ENCODE measurements at regions not wholly inside any gene's neighbourhood (a gene's known extent, or its start where the extent isn't known, plus 50 kb on each side); places are given as distances from the start of the nearest gene placed in this dataset.

DNA sequence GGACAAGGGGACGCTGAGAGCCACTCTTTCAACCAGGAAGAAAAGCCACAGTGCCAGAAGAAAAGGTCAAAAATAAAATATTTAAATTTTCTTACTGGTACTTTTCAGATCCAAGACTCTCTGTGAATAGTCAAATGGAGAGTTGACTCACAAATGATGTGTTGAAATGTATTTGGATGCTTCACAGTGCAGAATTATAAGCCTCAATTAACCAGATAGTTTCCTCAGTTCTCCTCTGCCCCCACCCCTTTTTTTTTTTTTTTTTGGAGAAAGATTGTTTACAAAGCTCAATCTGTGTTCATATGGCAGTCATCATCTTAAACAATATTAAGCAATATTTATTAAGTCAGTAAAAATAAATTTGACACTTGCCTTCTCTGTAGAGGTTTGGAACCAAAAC lies 470.8 kb downstream of the FGF9 start:
- DNase-seq = no peak

DNA sequence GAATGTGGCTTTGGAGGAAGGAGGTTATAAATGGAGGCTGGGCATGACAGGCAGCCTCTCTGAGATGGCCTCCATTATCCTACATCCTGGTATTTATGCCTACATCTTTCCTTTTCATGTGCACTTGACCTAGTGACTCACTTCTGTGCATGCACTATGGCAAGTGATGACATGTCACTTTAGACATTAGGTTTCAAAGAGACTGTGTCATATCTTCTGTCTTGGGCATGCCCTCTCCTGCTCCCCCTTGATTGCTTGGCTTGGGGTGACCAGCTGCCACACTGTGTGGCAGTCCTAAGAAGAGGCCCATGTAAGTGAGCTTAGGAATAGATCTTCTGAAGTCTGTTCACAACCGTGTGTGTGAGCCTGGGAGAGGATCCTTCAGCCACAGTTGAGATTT lies 472.8 kb downstream of the FGF9 start:
- no peak for DNase-seq

- no peak for DNase-seq
Observed at GRCh38 chr13:22144806-22145205, 473.9 kb downstream of the FGF9 start.

DNA sequence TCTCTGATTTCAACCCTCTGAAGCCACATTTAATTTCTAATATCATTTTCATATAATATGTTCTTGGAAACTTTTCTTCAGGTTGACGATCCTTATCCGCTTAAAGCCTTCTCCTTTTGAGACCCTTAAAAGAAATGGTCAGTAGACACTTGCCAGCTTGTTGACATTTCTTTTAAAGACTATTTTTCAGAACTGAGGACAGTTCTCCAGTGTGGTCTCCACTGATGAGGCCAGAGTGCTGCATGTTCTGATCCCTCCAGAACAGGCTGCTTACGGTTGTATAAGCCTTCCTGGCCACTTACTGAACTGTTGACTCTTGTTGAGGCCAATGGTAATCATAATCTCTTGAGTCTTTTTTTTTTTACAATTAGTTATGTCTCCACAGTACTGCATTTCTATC lies 477.3 kb downstream of the FGF9 start:
- DNase-seq = no peak

DNA sequence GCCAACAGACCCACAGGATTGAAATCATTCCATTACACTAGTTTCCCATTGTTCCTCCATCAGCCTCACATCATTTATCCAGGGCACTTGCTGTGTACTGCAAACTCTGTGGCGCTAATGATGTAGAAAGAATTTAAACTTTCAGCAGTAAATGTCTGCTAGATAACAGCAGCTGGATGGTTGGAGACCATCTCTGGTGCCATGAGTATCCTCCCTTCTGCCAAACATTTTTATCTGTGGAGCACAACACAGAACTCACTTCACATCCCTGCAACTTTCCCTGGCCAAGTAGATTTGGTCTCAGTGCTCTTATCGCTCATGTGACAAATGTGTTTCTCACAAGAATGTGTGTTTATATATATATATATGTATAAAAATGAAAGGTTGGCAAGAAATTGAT lies 481.9 kb downstream of the FGF9 start:
- DNase-seq = no peak

- no peak for DNase-seq
Observed at GRCh38 chr13:22154041-22154440, 483.2 kb downstream of the FGF9 start.

DNA sequence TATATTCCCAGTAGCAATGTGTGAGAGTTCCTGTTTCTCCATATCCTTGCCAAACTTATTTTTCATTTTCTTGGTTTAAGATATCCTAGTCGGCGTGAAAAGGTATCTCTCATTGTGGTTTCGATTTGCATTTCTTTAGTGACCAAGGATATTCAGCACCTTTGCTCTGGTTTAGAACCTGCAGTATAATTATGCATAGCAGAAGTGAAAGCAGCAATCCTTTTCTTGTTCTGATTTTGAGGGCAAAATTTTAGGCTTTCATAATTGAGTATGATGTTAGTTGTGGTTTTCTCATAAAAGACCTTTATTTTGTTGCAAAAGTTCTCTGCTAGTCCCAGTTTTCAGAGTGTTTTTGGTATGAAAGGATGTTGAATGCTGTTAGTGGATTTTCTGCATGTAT lies 491.0 kb downstream of the FGF9 start:
- DNase-seq = no peak

GRCh38 chr13:22162889-22163288 lies 492.0 kb downstream of the FGF9 start:
- DNase-seq = no peak

- DNase-seq = no peak
Observed at GRCh38 chr13:22168437-22169190, 497.7 kb downstream of the FGF9 start.

GRCh38 chr13:22169473-22169872 lies 498.6 kb downstream of the FGF9 start:
- no peak for DNase-seq

DNA sequence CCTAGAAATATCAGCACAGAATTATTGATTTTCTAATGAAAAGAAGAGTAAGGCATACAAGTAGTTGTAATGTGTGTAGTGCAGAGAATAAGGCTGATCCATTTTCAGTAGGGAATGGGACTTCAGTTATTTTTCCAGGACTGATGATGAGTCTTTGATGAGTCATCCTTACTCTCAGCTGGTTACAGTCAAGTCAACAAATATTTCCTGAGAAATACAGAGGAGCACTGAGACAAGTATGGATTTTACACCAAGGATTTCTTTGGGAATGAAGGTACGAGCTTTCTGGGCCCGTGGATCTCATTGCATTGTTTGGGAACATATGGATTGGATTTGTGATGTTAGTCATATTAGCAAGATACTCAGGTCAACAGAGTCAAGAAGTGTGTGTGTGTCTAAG lies 502.7 kb downstream of the FGF9 start:
- peak; percentile 79 for DNase-seq

GRCh38 chr13:22175241-22175640 lies 504.4 kb downstream of the FGF9 start:
- DNase-seq = no peak

DNA sequence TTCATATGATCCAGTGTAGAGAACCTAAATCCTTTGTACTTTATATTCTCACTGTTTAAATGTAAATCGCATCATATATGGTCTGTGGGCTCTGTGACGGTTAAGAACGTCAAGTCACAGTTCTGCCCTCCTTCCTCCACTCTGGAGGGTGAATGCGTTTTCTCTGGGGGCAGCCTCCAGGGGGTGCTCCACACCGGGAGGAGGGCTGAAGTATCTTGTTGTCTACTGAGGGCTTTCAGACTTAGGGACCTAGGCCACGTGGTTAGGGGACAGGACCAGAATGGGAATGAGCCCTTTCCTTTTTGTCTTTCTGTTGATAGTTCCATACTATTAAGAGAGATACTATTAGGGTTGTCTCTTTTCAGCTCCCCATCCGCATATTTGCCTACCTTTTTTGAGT lies 504.9 kb downstream of the FGF9 start:
- DNase-seq = no peak

DNA sequence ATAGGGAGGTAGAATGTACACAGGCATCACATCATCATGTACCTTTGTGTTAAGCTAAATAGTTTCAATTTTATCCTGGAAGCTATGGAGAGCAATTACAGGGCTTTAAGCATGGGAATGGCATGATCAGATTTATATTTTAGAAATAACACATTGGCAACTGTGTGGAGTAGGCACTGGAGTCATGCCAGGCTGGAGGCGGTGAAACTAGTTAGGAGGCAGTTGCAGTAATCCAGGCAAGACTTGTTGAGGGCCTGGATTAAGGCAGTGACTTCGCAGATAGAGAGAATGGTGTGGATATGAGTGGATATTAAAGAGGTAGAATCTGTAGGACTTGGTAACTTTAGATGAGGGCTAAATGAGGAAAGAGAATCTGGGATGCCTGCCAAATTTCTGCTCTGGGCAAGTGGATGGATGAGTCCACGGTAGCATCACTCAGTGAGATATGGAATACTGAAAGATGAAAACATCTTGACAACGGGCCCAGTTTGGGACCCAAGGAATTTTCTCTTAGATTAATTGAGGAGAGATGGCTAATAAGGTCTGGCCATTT lies 506.2 kb downstream of the FGF9 start:
- DNase-seq = peak; percentile 37

GRCh38 chr13:22178878-22179277 lies 508.0 kb downstream of the FGF9 start:
- no peak for DNase-seq

- DNase-seq = no peak
Observed at GRCh38 chr13:22187329-22187728, 516.5 kb downstream of the FGF9 start.

- DNase-seq = no peak
Observed at GRCh38 chr13:22189176-22190048, 518.5 kb downstream of the FGF9 start.

GRCh38 chr13:22193070-22193469 lies 522.2 kb downstream of the FGF9 start:
- DNase-seq = no peak

GRCh38 chr13:22194106-22194805 lies 523.4 kb downstream of the FGF9 start:
- no peak for DNase-seq

GRCh38 chr13:22195726-22196125 lies 524.9 kb downstream of the FGF9 start:
- DNase-seq = no peak

DNA sequence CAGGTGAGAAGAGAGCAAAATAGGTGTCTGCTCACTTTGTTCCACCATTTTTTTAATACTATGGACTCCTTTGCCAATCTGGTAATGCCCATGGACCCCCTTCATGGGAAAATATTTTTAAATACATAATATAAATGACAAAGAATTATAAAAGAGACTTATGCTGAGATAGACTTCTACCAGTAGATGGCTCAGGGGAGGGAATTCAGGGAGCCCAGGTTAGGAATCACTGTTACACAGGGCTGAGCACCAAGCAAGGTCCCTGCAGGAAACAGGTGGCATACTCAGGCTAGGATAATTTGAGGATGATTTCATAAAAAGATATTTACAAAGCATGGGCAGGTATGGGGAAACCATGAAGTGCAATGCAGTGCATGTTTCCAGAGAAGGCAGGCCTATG lies 525.9 kb downstream of the FGF9 start:
- no peak for DNase-seq

DNA sequence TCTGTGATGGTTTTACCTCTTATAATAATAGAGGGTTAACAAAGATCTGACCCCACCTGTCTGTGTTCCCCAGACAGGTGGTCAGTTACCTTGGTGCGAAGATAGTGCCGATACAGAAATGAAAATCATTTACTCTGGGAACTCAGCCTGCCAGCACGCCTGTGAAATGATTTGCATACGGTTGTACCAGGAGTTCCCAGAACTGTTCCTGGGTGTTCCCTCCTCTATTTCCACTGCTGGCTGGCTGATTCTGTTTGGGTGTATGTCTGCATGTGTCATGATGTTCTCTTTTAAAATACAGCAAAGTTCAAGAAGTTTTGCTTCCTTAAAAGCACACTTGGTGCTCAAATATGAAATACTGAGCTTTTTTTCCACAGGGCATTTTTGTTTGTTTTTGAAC lies 527.1 kb downstream of the FGF9 start:
- DNase-seq = no peak

- DNase-seq = no peak
Observed at GRCh38 chr13:22198641-22199217, 527.9 kb downstream of the FGF9 start.
